Activated T-cell treated with anti-CD3 and anti-CD28 coated beads, Interleukin-2, amount 50 U/mL, for 1 hour (primary cell): ENCODE measurements at regions not wholly inside any gene's neighbourhood (a gene's known extent, or its start where the extent isn't known, plus 50 kb on each side); places are given as distances from the start of the nearest gene placed in this dataset.
A peak's percentile ranks its signal among the peaks of the same experiment; 100 is the strongest.

ENCODE experiments used
- DNase-seq: peaks from one replicate; pipeline ENCODE4 v3.0.0-alpha.2; 2020

DNA sequence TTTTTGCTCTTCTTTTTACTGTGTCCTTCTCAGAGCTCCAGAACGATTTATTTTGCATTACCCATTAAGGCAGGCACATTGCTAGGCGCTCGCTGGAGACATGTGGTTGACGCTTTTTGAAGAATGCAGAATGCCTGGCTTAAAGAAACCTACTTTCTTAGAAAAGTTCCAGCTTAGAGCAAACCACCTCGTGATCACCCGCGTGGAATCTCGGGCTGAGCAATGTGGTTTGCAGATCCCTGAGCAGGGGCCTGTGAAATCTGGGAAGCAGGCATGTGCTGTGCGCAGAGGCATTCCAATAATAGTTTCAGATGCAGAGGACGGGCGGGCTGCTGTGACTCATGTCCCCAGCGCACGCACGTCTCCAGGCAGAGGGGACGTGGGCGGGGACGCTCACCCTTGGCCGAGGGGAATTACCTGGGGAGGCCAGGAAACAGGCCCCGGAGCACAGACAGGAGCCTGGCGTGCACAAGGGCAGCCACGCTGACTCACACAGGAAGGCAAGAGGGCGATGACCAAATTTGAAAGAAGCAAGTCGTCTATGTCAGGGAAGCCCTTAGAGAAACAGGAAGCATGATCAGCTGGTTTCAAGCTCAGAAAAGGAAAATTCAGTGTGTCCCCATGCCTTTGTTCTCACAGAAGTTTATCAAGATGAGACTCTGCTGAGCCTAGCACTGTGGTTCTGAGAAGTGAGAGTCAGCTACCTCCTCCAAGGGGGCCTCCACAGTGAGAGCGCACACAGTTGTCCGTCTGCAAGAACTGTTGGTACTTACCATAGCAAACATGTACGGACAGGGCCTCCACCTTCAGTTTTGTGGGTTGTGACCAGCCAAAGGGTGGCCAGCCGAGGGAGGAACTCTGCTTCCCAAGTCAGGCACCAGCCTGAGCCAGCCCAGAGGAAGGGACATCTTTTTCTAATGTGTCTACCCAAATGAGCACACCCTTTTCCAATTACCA lies 218.6 kb downstream of the PIK3R1 start:
- peak; percentile 85 for DNase-seq

- DNase-seq = no peak
Measured at GRCh38 chr5:68435611-68436010, 220.1 kb downstream of the PIK3R1 start.

GRCh38 chr5:68436686-68437520 lies 221.3 kb downstream of the PIK3R1 start:
- DNase-seq = no peak

GRCh38 chr5:68438876-68439275 lies 223.3 kb downstream of the PIK3R1 start:
- DNase-seq = no peak

- no peak for DNase-seq
Measured at GRCh38 chr5:68440245-68440644, 224.7 kb downstream of the PIK3R1 start.

- DNase-seq = no peak
Measured at GRCh38 chr5:68440651-68441050, 225.1 kb downstream of the PIK3R1 start.

- no peak for DNase-seq
Measured at GRCh38 chr5:68441309-68442073, 225.9 kb downstream of the PIK3R1 start.

GRCh38 chr5:68443091-68443490 lies 227.5 kb downstream of the PIK3R1 start:
- no peak for DNase-seq

- DNase-seq = no peak
Measured at GRCh38 chr5:68444048-68444447, 228.5 kb downstream of the PIK3R1 start.

GRCh38 chr5:68444833-68445232 lies 229.3 kb downstream of the PIK3R1 start:
- no peak for DNase-seq

DNA sequence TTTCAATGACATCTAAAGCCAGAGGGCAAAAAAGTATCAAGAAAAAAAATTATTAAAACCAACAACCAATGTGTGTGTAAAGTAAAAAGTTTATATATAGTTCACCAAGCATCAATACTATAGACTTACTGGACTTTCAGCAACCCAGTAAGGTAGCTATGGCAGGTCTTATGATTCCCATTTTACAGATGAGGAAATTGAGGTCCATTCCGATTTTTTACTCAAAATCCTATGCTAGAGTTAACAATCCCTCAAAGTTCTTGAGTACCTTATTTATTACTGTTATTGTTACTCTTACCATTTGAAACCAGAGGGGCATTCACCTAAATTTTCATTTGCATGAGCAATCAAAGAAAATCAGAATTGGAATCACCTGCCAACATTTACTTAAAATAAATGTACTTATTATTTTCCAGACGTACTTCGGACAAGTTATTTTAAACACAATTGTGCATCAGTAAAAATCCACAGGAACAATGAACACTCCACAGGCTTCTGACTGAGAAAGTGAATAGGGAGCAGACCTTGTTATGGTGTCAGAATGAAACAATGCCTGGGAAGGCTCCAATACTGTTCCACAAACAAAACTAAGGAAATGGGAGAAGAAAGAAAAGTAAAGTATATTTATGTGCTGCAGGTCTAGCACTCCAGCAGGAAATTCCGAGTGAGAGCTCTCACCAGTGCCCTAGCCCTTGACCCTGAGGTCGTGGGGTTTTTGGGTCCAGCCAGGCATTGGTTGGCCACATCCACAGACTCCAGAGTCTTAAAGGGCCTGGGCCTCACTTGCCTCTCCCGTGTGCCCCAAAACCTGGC lies 229.9 kb downstream of the PIK3R1 start:
- no peak for DNase-seq

DNA sequence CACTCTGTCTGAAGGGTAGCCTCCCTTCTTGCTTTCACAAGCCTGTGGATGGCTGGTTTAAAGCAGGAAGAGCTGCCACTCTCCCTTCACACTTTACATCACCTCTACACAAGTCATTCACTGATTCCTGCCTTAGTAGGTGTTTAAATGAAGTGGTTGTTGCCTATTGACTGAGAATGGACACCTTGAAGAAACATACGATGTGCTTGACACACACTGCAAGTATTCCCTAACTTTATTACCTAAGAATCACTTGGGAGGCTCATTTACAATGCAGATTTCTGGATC lies 230.5 kb downstream of the PIK3R1 start:
- no peak for DNase-seq

DNA sequence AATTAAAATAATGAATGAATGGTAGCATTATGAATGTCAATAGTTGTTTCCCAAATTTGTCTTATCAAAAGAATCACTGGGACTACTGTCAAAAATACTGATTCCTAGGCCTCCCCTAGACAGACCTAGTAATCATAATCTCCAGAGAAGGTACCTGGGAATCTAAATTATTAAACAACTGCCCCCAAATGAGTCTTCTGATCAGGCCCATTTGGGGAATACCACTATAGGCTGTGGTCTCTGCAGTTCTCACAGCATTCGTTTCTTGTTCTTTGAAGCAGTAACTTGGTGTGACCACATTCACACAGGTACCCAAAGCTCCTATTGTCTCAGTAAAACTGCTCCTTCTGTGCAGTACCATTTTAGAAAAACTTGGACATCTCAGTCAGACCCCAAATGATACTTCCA lies 230.9 kb downstream of the PIK3R1 start:
- no peak for DNase-seq

DNA sequence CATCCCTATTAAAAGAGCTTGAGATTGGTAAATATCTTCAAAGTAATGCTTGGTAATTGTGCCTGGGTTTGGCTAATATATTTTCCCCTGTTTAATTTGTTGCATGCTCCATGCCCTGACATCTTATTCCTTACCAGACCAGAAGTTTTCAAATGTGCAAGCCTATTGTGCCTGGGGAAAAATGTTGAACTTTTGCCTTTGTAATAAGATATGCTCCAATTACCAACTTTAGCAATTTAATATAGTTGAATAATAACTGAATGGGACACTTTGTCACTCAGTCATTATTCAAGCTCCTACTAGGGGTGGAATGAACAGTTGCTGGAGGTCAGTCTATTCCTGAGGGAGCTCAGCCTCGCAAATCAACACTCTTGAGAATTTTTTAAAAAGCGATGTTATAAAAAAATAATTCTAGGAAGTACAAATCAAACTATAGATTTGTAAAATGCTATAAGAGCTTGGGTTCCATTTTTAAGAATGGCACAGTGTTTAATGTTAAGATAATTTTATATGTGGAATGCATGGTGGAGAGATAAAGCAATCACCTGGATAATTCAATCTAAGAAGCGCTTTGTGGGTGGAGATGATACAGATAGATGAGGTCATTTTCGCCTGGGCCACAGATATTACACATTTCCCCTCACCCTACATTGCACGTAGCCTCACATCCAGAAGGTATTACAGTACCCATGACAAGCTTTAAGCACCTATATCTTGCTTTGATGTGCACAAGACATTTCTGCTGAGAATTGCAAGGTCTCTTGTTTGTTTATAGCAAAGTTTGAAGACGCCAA lies 231.8 kb downstream of the PIK3R1 start:
- no peak for DNase-seq

DNA sequence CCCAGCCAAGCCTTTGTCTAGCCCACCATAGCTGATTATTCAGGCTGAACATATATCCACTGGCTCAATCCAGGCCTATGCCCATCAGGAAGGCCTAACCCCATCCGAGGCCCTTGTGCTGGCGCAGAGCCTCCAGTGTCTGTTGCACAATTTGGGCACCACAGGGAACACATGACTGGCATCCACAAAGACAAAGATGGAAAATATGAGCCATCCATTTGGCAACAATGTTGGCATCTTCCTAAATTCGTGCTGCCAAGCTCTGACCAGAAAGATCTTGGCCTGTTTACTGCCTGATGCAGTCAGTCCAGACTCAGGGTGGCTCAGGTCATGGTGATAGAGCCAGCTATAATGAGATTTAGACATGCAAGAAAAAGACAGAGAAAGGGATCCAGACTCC lies 233.8 kb downstream of the PIK3R1 start:
- DNase-seq = no peak

DNA sequence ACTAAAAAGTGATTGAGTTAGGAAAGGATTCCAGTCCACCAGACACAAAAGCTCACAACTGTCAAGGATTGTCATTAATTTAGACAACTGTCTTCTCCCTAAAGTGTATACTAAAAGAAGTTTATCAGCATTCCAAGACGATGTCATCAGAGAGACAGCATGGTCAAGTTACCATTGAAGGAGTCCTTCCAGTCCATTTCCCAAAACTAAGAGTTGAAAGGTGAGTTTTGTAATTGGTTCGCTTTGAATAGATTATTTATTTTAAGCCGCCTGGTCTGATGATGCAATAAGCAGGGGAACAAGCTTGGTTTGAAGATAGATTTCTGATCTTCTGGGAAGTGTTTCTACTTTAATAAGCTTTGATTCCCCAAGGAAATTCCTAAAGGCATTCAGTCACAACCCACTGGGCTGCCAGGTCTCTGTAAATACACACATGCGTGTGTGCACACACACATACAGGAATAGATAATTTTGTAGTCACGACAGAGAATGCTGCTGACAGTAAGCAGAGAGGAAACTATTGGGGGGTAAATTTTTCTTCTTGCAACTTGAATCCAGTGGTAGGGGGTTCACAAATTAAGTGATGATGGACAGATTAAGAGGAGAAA lies 234.8 kb downstream of the PIK3R1 start:
- DNase-seq = no peak

- DNase-seq = no peak
Measured at GRCh38 chr5:68452286-68452685, 236.7 kb downstream of the PIK3R1 start.

- no peak for DNase-seq
Measured at GRCh38 chr5:68454172-68454571, 238.6 kb downstream of the PIK3R1 start.

DNA sequence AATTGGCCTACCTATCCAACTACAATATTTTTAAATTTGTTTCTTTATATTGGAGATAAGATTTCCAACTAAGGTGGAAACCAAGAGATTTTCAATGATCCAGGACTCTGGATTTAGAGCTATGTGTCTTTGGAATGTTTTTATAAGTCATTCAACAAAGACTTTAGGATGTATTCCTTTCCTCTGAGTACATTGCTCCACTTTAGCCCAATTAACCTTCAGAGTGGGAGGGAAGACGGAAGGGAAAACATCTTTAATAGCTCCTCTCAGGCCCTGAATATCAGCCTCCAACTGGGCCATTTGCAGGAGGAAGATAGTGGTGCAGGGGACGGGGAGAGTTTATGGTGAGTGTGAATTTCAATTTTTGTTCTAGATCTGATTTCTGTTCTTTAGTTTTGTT lies 239.2 kb downstream of the PIK3R1 start:
- no peak for DNase-seq

DNA sequence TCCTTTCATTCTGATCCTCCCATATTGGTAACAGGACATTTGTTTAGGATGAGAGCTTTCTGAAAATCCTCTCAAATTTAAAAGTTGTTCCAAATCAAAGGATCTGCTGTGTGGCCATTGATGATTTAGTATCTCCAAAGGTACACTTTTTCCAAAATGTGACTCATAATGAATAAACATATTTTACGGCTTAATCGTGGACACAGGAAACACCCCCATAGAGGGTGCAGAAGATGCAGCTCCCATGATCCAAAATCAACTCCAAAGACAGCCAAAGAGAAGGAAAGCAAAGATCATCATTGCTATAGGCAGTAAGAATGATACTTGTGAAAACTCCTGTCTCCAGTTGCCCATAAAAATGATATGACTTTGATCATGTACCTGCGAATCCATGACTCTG lies 239.7 kb downstream of the PIK3R1 start:
- DNase-seq = no peak

- DNase-seq = no peak
Measured at GRCh38 chr5:68456756-68457217, 241.2 kb downstream of the PIK3R1 start.
